ENCODE measurements at regions not wholly inside any gene's neighbourhood (a gene's known extent, or its start where the extent isn't known, plus 50 kb on each side); places are given as distances from the start of the nearest gene placed in this dataset.

DNA sequence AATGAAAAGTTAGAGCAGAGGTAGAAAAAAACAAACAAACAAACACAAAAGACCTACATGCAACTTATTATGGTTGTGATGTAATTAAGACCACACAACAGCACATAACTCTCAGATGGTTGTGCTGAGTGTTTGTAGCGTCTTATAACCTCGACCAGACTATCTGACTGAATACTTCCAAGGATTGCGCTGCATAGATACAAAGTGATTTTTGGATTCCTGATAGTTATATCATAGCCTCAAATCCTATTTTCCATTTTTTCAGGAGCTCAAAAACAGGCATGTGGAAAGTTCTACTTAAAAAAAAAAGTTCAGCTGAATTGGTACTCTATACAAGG lies 236.1 kb downstream of the SPRY1 start:
- TF ChIP-seq, protein P1, sequence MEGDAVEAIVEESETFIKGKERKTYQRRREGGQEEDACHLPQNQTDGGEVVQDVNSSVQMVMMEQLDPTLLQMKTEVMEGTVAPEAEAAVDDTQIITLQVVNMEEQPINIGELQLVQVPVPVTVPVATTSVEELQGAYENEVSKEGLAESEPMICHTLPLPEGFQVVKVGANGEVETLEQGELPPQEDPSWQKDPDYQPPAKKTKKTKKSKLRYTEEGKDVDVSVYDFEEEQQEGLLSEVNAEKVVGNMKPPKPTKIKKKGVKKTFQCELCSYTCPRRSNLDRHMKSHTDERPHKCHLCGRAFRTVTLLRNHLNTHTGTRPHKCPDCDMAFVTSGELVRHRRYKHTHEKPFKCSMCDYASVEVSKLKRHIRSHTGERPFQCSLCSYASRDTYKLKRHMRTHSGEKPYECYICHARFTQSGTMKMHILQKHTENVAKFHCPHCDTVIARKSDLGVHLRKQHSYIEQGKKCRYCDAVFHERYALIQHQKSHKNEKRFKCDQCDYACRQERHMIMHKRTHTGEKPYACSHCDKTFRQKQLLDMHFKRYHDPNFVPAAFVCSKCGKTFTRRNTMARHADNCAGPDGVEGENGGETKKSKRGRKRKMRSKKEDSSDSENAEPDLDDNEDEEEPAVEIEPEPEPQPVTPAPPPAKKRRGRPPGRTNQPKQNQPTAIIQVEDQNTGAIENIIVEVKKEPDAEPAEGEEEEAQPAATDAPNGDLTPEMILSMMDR (IDR thresholded peaks at IDR 0.05): no peak
- TF ChIP-seq POLR2AphosphoS5 (IDR thresholded peaks at IDR 0.05): no peak

All from upper lobe of left lung (tissue), 4 donors.